Muscle of arm (tissue), 1 donor: ENCODE measurements at regions not wholly inside any gene's neighbourhood (a gene's known extent, or its start where the extent isn't known, plus 50 kb on each side); places are given as distances from the start of the nearest gene placed in this dataset.
"Not testable (repeated sequence)": the region's sequence is repeated elsewhere in the genome, so short reads cannot be mapped to it uniquely, and the experiment has no call there.

Experiments used
- DNase-seq: peaks from one replicate; pipeline ENCODE4 v3.0.0-alpha.2; 2013

DNA sequence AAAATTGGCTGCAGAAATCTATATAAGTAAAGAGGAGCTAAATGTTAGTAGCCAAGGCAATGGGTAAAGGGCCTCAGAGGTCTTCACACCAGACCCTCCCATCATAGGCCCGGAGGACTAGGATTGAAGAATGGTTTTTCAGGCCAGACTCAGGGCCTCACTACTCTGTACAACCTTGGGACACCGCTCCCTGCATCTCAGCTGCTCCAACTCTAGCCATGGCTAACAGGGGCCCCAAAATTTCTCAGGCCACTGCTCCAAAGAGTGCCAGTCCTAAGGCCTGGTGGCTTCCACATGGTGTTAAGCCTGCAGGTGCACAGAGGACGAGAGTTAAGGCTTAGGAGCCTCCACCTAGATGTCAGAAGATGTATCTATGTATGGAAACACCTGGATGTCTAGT is 155.5 kb upstream of the MGAT4C start:
- DNase-seq = no peak

GRCh38 chr12:86407620-86408208 is 151.5 kb upstream of the MGAT4C start:
- DNase-seq = no peak

DNA sequence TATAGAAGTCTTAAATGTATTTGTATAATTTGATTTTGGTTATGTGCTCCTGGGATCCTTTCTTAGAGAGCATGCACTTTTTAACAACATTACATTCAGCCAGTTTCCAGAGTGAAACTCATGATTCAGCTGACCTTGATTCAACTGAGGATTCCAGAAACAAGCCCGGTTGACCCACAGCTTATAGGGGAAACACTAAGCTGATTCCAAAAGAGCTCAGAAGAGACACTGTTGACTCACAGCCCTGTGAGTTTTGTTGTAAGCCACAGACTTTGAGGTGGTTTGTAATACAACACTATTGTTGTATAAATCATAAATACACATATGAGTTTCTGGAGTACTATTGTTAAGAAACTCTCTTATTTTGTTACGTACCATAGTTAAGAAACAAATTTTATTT is 133.8 kb upstream of the MGAT4C start:
- no peak for DNase-seq

GRCh38 chr12:86387591-86388145 is 131.5 kb upstream of the MGAT4C start:
- DNase-seq = no peak

DNA sequence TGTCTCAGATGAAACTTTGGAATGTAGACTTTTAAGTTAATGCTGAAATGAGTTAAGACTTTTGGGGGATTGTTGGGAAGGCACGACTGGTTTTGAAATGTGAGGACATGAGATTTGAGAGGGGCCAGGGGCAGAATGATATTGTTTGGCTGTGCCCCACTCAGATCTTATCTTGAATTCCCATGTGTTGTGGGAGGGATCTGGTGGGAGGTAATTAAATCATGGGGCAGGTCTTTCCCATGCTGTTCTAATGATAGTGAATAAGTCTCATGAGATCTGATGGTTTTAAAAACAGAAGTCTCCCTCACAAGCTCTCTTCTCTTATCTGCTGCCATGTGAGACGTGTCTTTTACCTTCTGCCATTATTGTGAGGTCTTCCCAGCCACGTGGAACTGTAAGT is 127.6 kb upstream of the MGAT4C start:
- not testable (repeated sequence) for DNase-seq

DNA sequence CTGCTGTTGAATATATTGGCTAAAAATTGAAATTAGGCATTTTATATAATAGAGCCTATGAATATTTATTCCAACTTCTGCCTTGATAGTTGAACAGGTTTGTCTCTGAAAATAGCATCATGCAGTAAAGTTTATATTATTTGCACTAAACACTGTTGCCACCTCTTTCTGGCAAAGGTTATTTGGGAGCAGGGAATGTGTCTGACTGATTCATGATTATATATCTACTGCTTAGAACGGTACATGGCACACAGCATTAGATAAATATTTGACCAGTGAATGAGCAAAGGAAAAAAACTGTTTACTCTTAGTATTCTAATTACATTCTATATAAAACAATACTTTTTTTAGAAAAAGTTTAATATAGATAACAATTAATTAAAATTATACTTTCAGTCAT is 123.1 kb upstream of the MGAT4C start:
- DNase-seq = no peak

- DNase-seq = no peak
Measured at GRCh38 chr12:86376052-86376451, 119.9 kb upstream of the MGAT4C start.

DNA sequence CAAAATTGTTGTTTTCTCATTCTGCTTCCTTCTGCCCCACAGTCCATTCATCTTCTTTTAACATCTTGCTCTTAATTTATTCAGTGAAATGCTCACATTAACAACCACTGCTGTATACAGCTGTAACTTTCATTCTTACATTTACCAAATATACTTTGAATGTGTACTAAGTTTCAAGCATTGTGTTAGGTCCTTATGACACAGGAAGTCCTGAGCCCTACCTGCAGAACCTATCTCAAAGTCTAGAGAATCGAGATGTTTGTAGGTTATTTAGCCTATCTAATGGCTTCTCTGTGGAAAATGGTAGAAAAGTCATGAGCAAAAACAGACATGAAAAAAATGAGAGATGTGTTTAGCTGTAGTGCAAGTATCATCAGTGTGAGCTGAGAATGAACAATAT is 117.6 kb upstream of the MGAT4C start:
- DNase-seq = no peak

GRCh38 chr12:86367137-86367536 is 110.9 kb upstream of the MGAT4C start:
- no peak for DNase-seq

DNA sequence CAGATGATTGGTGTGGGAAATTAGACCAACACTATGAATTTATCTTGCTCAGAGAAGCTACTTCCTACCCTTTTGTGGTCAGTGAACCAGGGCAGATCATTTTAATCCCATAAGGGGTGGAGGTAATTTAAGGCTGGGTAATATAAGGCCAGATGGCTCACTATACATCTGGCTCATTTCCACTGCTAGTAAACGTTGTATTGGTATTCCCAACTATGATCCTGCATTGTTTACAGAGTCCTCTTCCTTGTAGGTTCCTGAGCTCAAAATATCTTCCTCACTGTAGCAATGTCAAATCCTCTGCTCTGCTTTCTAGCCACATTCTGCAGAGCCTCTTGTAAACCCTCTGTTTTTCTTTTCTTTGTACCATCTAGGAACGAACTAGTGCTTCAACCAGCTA is 93.0 kb upstream of the MGAT4C start:
- DNase-seq = no peak

- no peak for DNase-seq
Measured at GRCh38 chr12:86333955-86334522, 77.8 kb upstream of the MGAT4C start.

DNA sequence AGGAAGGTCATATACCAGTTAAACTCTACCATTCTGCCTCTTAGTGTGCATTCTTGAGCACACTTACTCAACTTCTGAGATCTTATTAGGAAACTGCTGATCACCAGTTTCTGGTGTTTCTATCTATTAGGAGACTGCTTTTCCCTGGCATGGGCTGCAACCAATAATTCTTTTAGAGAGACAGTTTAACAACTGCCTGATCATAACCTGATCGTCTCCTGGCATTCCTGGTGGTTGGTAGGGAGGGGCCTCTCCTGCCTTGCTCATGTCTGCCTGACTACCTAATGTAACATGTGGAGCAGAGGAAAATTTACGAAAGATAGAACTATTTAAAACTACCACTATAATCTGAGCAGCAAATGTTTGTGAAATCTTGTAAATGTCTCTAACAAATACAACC is 75.3 kb upstream of the MGAT4C start:
- DNase-seq = no peak

DNA sequence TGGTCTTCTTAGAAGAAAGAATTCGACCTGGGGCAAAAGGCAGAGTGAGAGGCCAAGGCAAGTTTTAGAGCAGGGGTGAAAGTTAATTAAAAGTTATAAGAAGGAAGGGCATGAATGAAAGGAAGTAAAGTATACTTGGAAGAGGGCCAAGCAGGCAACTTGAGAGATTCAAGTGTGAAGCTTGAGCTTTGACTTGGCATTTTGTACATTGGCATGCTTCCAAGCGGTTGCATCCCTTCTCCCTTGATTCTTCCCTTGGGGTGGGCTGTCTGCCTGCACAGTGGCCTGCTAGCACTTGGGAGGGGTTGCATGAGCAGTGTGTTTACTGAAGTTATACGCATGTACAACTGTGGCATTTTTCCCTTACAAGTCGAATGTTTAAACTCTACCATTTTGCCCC is 74.8 kb upstream of the MGAT4C start:
- DNase-seq = no peak

DNA sequence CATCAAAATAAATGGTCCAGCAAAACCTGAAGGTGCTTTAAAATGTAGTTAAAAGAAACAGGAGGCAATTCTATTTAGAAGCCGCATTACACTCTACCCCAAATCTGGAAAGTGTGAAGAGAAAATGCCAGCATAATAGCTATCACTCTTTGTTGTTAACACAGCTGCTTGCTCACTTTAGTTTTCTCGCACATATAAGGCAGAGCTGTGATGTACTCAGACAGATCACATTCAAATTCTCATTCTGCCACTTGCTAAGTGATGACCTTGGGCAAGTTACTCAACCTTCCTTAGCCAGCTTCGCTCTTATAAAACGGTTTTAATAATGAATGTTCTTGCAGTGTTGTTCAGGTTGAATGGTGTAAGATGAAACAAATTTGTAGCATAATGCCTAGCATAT is 56.0 kb upstream of the MGAT4C start:
- no peak for DNase-seq
